GM18868 (cell line): ENCODE measurements at regions not wholly inside any gene's neighbourhood (a gene's known extent, or its start where the extent isn't known, plus 50 kb on each side); places are given as distances from the start of the nearest gene placed in this dataset.
"Not testable (repeated sequence)": the region's sequence is repeated elsewhere in the genome, so short reads cannot be mapped to it uniquely, and the experiment has no call there.

Experiments
- ATAC-seq: cut with Tn5 transposase; IDR thresholded peaks from one replicate; pipeline ENCODE4 v1.9.1; 2021; ENCODE audit warnings: mild to moderate bottlenecking, moderate library complexity; ENCODE audit not compliant: unreplicated experiment

DNA sequence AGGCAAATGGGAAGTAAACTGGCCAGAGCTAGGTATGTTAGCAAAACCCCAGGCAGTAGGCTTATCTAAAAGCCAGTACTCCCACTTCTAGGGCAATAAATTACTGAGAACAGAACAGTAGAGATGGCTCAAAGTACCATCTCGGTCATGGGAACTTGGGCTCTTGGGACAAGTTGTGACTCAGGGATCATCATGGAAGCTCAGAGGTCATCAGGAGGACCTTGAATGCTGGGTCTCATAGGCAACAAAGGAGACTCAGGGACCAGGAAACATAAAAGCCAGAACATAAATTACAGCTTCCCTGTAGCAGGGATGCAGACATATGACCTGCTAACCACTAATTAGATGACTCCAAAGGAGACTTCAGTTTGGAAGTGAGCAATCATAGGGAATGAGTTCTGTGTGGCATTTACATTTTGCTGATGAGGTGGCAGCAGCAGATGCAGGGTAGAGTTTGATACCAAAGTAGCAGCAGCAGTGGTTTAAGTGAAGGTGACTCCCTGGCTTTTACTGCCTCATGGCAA is 97.6 kb upstream of the SCAF11 start:
- no peak for ATAC-seq

DNA sequence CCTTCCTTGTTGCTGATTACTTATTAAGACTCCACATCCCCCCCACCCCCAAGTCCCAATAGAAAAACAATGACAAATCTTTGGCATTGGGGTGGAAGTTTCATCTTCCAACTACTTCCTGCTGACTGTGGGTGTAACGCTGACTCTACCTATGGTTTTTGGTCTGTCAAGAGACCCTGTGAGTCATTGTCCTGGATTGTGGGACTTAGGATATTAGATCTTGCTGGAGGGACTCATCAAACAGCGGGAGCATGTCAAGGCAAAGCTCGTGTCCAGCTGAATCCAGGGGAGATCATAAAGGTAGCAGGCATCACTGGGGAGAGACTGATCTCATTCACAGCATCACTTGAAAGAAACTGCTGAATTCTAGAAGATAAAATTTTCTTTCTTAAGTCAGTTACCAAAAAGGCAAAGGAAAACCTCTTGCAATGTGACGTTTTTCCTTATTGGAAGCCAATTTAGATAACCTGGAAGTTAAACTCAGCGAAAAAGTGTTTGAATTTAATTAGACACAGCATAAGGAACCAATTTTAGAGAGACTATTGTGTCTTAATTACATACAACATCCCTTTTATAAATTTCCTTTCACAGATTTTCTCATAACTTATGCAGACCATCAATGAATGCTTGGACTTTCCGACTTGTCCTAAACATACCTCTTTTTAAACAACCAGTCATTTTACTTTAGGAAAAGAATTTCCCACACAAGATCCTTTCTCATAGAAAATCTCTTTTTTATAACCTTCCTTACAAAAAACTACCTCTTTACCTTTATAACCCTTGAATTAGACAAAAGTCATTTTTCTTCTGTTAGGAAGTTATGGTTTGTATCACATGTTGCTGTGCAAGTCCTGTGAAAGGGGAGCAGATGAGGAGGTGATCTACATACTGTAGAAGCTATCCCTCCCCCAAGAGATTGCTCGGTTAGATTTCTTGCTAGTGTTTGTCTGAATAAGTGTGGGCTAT is 94.6 kb upstream of the SCAF11 start:
- no peak for ATAC-seq

DNA sequence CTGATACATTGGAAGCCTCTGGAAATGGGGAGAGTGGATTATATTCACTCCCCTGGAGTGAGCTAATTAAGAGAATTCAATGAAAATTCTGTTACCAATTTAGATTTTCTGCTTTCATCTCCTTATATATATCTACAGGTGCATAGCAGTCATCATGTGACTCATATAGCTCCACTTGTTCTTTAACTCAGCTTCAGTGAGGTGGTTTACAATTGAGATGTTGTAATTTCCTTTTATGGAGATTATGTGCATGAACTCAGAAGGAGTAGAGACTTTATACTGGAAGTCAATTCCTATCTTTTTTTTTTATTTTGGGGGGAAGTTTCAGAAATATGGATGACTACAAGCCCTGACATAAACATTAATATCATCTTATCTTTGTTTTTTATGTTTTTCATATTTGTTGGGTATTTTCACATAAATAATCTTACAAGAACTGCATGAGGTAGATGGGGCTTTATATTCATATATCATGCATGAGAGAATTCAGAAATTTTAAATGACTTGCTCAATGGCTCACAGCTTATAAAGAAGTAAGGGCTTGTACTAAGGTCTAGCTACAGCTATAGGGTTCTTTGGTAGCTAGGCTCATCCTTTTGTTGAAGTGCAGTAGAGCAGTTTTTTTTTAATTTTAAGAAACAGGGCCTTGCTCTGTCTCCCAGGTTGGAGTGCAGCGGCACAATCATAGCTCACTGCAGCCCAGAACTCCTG is 92.3 kb upstream of the SCAF11 start:
- ATAC-seq = no peak

DNA sequence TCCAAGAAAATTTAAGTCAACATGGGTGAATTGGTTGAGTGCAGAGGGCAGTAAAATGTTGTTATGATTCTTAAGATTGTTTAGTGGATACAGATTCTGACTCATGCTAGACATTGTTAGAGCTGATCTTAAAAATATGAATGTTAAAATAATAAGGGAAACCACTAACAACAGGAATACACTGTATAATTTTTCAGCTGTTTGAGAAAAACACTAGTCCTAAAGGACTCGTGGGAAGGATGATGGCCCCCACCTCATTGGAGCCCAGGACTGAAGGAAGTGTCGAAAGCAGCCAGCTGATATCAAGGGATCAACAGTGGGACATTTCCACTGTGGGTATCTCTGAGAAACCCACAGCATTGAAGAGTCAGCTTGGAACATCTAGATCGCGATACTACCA is 82.9 kb upstream of the SCAF11 start:
- ATAC-seq = no peak

DNA sequence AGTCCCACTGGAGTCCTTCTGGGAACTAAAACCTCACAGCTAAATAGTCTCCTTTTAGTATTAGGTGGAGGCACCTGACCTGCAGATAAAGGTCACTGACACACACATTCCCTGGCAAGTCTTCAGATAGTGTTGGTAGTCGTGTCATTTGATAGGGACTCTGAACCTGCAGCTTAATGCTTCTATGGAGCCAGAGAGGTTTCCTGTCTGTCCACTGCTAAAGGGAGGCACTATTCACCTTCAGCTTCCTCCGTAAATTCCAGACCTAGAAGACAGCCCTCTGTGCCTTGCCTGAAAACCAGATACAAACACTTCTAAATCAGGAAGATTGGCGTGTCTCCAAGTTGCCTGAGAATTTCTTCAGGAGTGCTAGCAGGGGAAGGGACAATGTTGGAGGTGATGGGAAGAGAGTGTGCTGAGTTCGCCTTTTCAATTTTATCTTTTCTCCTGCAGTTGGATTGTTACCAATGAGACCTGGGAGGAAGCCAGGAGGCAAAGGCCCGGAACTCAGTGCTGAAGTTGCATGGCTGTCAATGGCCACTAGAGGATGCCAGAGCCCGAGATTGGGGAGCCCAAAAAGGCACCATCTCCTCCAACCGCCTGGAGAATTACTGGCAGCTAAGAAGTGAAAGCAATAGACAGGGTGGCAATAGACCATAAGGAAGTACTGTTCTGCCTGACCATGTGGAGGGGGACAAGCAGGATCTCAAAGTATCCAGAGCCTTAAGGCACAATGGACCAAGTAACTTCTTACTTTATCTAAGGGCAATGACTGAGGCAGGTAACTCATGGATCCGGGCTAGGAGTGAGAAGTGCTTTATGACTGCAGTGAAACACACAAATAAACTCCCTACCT is 81.6 kb upstream of the SCAF11 start:
- ATAC-seq = peak; percentile 97

DNA sequence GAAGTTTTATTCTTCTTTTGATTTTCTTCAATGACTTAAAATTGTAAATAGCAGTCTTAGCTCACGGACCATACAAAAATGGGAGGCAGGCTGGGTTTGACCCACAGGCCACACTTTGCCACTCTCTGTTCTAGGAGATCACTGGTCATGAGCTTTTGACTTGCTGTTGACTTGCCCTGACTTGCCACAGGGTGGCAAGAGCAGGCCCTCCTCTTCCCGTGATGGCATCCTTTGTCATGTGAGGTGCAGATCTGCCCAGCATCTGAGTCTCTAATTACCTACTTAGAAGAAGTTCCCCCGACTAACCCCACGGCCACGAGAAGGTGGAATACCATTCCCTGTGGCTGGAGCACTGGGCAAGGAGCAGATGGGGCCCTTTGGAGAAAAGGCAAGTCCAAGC is 81.0 kb upstream of the SCAF11 start:
- ATAC-seq = no peak

DNA sequence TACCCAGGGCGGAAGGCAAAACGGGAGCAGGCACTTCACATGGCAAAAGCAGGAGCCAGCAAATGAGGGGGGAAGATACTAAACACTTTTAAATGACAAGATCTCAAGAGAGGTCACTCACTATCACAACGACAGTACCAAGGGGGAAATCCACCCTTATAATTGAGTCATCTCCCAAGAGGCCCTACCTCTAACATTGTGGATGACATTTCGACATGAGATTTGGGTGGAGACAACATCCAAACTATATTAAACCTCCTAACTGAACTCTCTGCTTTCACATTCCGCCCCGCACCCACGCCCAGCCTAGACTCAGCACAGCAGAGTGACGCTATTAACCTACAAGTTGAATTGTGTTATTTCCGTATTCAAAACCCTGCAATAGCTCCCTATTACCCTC is 76.7 kb upstream of the SCAF11 start:
- ATAC-seq = no peak

DNA sequence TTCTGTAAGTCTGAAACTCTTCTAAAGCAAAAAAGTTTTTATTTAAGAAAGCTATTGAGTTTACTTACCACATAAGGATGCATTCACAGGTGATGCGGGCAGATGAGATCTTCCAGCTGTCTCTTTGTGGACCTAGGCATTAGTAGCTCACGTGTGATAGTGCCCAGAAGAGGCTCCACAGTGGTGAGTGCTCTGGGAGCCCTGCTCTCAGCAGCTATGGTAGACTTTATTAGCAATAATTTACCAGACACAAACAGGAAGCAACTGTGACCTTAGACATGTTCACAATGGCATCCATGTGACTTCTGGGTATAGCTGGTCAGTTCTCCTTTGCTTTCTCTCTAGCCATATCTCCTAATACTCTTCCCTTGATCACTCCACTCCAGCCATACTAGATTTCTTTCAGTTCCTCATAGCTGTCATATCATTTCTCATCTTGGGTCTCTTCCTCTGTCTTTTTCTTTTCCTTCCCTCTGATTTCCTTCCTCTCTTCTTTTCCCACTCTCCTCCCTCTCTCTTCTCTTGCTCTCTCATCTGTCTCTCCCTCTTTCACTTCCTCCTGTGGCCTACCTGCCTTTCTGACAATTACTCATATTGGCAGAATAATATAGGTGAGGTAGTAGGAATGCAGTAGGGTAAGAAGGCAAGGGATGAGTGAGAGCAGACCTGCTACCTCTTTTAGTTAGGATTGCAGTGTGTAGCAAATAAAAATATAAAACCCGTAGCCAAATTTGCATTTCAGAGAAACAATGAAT is 75.2 kb upstream of the SCAF11 start:
- ATAC-seq = peak; percentile 66

DNA sequence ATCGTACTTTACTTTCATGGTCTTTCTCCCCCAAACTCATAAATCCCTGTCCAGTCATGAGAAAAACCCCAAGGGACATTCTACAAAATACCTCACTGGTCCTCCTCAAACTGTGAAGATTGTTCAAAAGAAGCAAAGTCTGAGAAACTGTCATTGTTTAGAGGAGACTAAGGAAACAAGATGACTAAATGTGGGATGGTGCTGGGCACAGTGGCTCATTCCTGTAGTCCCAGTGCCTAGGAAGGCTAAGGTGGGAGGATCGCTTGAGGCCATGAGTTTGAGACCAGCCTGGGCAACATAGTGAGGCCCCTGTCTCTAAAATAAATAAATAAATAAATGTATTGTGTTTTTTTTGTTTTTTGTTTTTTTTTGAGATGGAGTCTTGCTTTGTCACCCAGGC is 74.2 kb upstream of the SCAF11 start:
- ATAC-seq = no peak

DNA sequence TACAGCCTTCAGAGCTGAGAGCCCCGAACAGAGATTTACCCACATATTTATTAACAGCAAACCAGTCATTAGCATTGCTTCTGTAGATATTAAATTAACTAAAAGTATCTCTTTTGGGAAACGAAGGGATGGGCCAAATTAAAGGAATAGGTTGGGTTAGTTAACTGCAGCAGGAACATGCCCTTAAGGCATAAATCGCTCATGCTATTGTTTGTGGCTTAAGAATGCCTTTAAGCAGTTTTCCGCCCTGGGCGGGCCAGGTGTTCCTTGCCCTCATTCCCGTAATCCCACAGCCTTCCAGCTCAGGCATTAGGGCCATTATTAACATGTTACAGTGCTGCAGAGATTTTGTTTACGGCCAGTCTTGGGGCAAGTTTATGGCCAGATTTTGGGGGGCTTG is 68.3 kb upstream of the SCAF11 start:
- ATAC-seq = not testable (repeated sequence)

DNA sequence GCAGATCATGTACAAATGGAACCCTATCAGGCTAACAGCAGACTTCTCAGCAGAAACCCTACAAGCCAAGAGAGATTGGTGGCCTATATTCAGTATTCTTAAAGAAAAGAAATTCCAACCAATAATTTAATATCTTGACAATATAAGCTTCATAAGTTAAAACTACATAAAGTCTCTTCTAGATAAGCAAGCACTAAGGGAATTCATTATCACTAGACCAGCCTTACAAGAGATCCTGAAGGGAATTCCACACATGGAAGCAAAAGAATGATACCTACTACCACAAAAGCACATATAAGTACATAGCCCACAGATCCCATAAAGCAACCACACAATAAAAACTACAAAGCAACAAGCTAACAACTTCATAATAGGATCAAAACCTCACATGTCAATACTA is 60.4 kb upstream of the SCAF11 start:
- ATAC-seq = no peak

DNA sequence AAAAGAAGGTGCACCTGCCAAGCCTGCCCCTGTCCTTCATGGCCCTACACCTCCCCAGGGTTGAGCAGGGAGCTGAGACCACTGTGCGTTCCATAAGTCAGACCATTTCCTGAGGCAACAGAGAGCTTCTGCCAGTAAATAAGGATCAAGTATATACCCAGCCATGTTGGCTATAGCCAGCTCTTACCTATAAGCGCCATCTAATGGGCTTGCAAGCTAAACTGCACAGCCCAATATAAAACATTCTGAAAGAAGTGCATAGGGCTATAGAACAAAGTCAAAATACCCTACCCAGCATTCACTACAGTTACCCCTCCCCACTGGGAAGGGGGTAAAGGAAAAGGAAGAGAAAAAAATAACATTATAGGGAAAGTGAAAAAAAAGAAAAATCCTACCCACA is 59.3 kb upstream of the SCAF11 start:
- ATAC-seq = no peak

DNA sequence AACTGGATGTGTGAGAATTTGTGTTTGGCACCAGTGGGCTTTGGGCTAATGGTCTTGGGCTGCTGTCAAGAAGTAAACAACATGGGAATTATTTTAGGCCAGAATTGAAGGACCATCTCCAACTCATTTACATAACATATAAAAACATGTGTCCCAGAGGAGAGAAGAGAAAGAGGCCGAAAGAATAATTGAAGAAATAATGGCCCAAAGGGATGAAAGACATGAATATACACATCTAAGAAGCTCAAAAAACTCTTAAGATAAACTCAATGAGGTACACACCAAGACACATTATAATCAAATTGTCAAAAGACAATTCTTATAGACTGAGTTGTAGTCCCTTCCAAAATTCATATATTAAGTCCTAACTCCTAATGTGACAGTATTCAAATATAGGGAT is 56.1 kb upstream of the SCAF11 start:
- no peak for ATAC-seq

DNA sequence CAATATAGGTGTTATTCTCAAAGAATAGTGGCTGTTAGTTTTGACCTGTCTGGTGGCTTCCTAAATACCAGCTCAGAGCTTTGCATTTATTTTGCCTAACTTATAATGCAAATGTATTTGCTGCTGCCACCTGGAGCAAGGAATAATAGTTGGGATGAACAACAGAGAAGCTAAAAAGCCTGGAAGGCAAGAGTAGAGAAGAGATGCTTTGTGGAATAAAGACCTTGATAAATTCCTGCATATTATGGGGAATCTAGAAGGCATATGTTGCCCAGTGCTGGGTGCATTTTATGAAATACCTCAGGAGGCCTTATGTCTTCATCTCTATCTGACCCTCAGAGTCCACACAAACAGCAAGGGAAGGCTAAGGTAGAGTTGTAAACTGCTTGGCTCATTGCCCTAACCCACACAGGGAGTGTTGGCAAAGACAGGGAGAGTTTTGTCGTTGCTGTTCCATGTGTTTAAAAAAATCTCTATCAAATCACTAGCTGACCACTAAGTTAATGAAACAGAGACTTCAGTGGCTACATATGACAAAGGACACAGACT is 53.7 kb upstream of the SCAF11 start:
- ATAC-seq = no peak
